K562 (cell line): ENCODE measurements at regions not wholly inside any gene's neighbourhood (a gene's known extent, or its start where the extent isn't known, plus 50 kb on each side); places are given as distances from the start of the nearest gene placed in this dataset.

Source experiments
- CTCF ChIP-seq, 3 experiments: IDR thresholded peaks in 2 of 3; conservative IDR thresholded peaks in 1 of 3; 2 replicates each; pipeline ENCODE4 v1.5.1; 2011 to 2012; ENCODE audit warnings: low read length in 3 of 3, mild to moderate bottlenecking in 3 of 3, control low read depth in 2 of 3, improper control_type of control experiment in 1 of 3, inconsistent platforms in 1 of 3, low read depth in 1 of 3, mixed read lengths in 1 of 3, moderate library complexity in 1 of 3; ENCODE audit not compliant: insufficient read depth in 2 of 3
- ETV5 ChIP-seq: sonication (generic); formaldehyde crosslinking; IDR thresholded peaks from 2 replicates; pipeline ENCODE4 v1.4.0; 2020; ENCODE audit warnings: low read depth, mild to moderate bottlenecking, missing genetic modification reagents
- FOXJ3 ChIP-seq: sonication (generic); formaldehyde crosslinking; IDR thresholded peaks from 2 replicates; pipeline ENCODE4 v1.4.0; 2020; ENCODE audit warnings: mild to moderate bottlenecking, missing genetic modification reagents
- HMG20B ChIP-seq: fragments of 250-450 bp; sonication (Bioruptor Pico); IDR thresholded peaks from 2 replicates; pipeline ENCODE4 v1.5.0; 2021; ENCODE audit warnings: mild to moderate bottlenecking
- KDM1A ChIP-seq, 2 experiments: fragments of 450-650 bp; IDR thresholded peaks; 2 replicates each; pipeline ENCODE4 v1.6.1; 2016; ENCODE audit warnings: mild to moderate bottlenecking in 2 of 2
- MCM7 ChIP-seq, 2 experiments: fragments of 450-650 bp; IDR thresholded peaks; 2 replicates each; pipeline ENCODE4 v1.6.1; 2016 to 2018
- POLR2A ChIP-seq: fragments of 450-650 bp; conservative IDR thresholded peaks from 2 replicates; pipeline ENCODE4 v1.6.1; 2016
- SREBF2 ChIP-seq: sonication (generic); formaldehyde crosslinking; IDR thresholded peaks from 2 replicates; pipeline ENCODE4 v1.4.0; 2020; ENCODE audit warnings: mild to moderate bottlenecking, missing genetic modification reagents
- ZBTB43 ChIP-seq: sonication (generic); formaldehyde crosslinking; IDR thresholded peaks from 2 replicates; pipeline ENCODE4 v1.8.0; 2023; ENCODE audit warnings: mild to moderate bottlenecking, missing genetic modification reagents
- ZZZ3 ChIP-seq: fragments of 450-650 bp; IDR thresholded peaks from 2 replicates; pipeline ENCODE4 v1.6.1; 2016; ENCODE audit warnings: antibody characterized with exemption, mild to moderate bottlenecking, moderate library complexity

- no peak for TF ChIP-seq CTCF (IDR thresholded peaks at IDR 0.05 in 2 of 3, conservative IDR thresholded peaks at IDR 0.05 in 1 of 3; ENCODE audit: insufficient read depth in 2 of 3, low read depth in 1 of 3, low read length in 3 of 3)
- no peak for TF ChIP-seq ZZZ3
- TF ChIP-seq HMG20B (CRISPR knock-in tag): no peak
- TF ChIP-seq POLR2A: no peak
- no peak for TF ChIP-seq ZBTB43 (CRISPR knock-in tag)
- TF ChIP-seq KDM1A (IDR thresholded peaks at IDR 0.05): no peak
- TF ChIP-seq SREBF2 (CRISPR knock-in tag): no peak
- TF ChIP-seq ETV5 (CRISPR knock-in tag): no peak
- no peak for TF ChIP-seq MCM7 (IDR thresholded peaks at IDR 0.05)
- no peak for TF ChIP-seq FOXJ3
Measured at GRCh38 chrX:1918780-1919179, 303.9 kb downstream of the ASMT start.
